ES-I3 (cell line): ENCODE measurements at regions not wholly inside any gene's neighbourhood (a gene's known extent, or its start where the extent isn't known, plus 50 kb on each side); places are given as distances from the start of the nearest gene placed in this dataset.

ENCODE experiments used
- H3K36me3 ChIP-seq: 2 replicates; pipeline ENCODE4 v1.6.1; 2013; ENCODE audit warnings: mild to moderate bottlenecking, low read length, control low read depth, moderate library complexity; ENCODE audit not compliant: insufficient read depth
- H3K4me1 ChIP-seq: 2 replicates; pipeline ENCODE4 v1.6.1; 2013; ENCODE audit warnings: mild to moderate bottlenecking, control low read depth, low read length; ENCODE audit not compliant: insufficient read depth
- H3K9ac ChIP-seq: 2 replicates; pipeline ENCODE4 v1.6.1; 2013; ENCODE audit warnings: low read depth, mild to moderate bottlenecking, low read length, moderate library complexity
- H3K9me3 ChIP-seq: 2 replicates; pipeline ENCODE4 v1.6.1; 2013; ENCODE audit warnings: mild to moderate bottlenecking, low read length, moderate library complexity; ENCODE audit not compliant: control insufficient read depth, insufficient read depth

GRCh38 chr12:97321621-97322020 is 141.0 kb upstream of the RMST start:
- Histone ChIP-seq H3K4me1 (peaks cover 36% of the 10 kb centered on the region), H3K9ac (no peak overlapping the region), H3K36me3 (no peaks in the 10 kb centered on the region), H3K9me3 (no peaks in the 10 kb centered on the region)

GRCh38 chr12:97322388-97322787 is 140.2 kb upstream of the RMST start:
- peaks cover 36% of the 10 kb centered on the region for H3K4me1 ChIP-seq
- no peaks in the 10 kb centered on the region for H3K9me3 ChIP-seq
- no peak overlapping the region for H3K9ac ChIP-seq
- H3K36me3 ChIP-seq: no peaks in the 10 kb centered on the region

GRCh38 chr12:97323154-97323553 is 139.4 kb upstream of the RMST start:
- Histone ChIP-seq H3K9ac (no peak overlapping the region), H3K9me3 (no peaks in the 10 kb centered on the region), H3K36me3 (no peaks in the 10 kb centered on the region), H3K4me1 (peaks cover 36% of the 10 kb centered on the region)

GRCh38 chr12:97324471-97324870 is 138.1 kb upstream of the RMST start:
- Histone ChIP-seq H3K4me1 (peaks cover 36% of the 10 kb centered on the region), H3K9ac (no peak overlapping the region), H3K36me3 (no peaks in the 10 kb centered on the region), H3K9me3 (no peaks in the 10 kb centered on the region)

GRCh38 chr12:97335115-97335514 is 127.5 kb upstream of the RMST start:
- Histone ChIP-seq H3K9me3 (no peaks in the 10 kb centered on the region), H3K4me1 (peaks cover 5% of the 10 kb centered on the region; the same call in 1 of the 2 replicates), H3K36me3 (no peaks in the 10 kb centered on the region), H3K9ac (no peak overlapping the region)

- Histone ChIP-seq H3K4me1 (peaks cover 5% of the 10 kb centered on the region; the same call in 1 of the 2 replicates), H3K9me3 (no peaks in the 10 kb centered on the region), H3K36me3 (no peaks in the 10 kb centered on the region), H3K9ac (no peak overlapping the region)
Observed at GRCh38 chr12:97336900-97337751, 125.5 kb upstream of the RMST start.

GRCh38 chr12:97342130-97342529 is 120.5 kb upstream of the RMST start:
- Histone ChIP-seq H3K9me3 (no peaks in the 10 kb centered on the region), H3K36me3 (no peaks in the 10 kb centered on the region), H3K4me1 (peaks cover under 1% of the 10 kb centered on the region; the same call in 1 of the 2 replicates), H3K9ac (no peak overlapping the region)

- Histone ChIP-seq H3K9me3 (no peaks in the 10 kb centered on the region), H3K4me1 (no peaks in the 10 kb centered on the region), H3K36me3 (no peaks in the 10 kb centered on the region), H3K9ac (no peak overlapping the region)
Observed at GRCh38 chr12:97347956-97348355, 114.6 kb upstream of the RMST start.

GRCh38 chr12:97358361-97358760 is 104.2 kb upstream of the RMST start:
- Histone ChIP-seq H3K4me1 (no peaks in the 10 kb centered on the region), H3K36me3 (no peaks in the 10 kb centered on the region), H3K9ac (no peak overlapping the region), H3K9me3 (peaks cover 4% of the 10 kb centered on the region; the same call in 1 of the 2 replicates)

- H3K36me3 ChIP-seq: no peaks in the 10 kb centered on the region
Observed at GRCh38 chr12:97359021-97359690, 103.4 kb upstream of the RMST start.

GRCh38 chr12:97363693-97364092 is 98.9 kb upstream of the RMST start:
- no peaks in the 10 kb centered on the region for H3K36me3 ChIP-seq
- no peaks in the 10 kb centered on the region for H3K4me1 ChIP-seq
- H3K9me3 ChIP-seq: no peaks in the 10 kb centered on the region
- H3K9ac ChIP-seq: no peak overlapping the region

More at GRCh38 chr12:97359021-97359690, 103.4 kb upstream of the RMST start:
- Histone ChIP-seq H3K4me1 (no peaks in the 10 kb centered on the region), H3K9ac (no peak overlapping the region), H3K9me3 (peaks cover 4% of the 10 kb centered on the region; the same call in 1 of the 2 replicates)

GRCh38 chr12:97368462-97369163 is 94.0 kb upstream of the RMST start:
- H3K9me3 ChIP-seq: no peaks in the 10 kb centered on the region
- H3K4me1 ChIP-seq: no peaks in the 10 kb centered on the region; the same call in 1 of the 2 replicates
- no peaks in the 10 kb centered on the region for H3K36me3 ChIP-seq
- no peak overlapping the region for H3K9ac ChIP-seq

GRCh38 chr12:97375310-97375709 is 87.3 kb upstream of the RMST start:
- Histone ChIP-seq H3K4me1 (no peaks in the 10 kb centered on the region), H3K36me3 (no peaks in the 10 kb centered on the region), H3K9ac (no peak overlapping the region), H3K9me3 (no peaks in the 10 kb centered on the region)

- no peaks in the 10 kb centered on the region for H3K36me3 ChIP-seq
- no peak overlapping the region for H3K9ac ChIP-seq
- H3K4me1 ChIP-seq: no peaks in the 10 kb centered on the region
- no peaks in the 10 kb centered on the region for H3K9me3 ChIP-seq
Observed at GRCh38 chr12:97380440-97380839, 82.2 kb upstream of the RMST start.
